Mammary epithelial cell (primary cell): ENCODE measurements at regions not wholly inside any gene's neighbourhood (a gene's known extent, or its start where the extent isn't known, plus 50 kb on each side); places are given as distances from the start of the nearest gene placed in this dataset.

Experiments
- CTCF ChIP-seq, 2 donors: IDR thresholded peaks in 1 of 2; conservative IDR thresholded peaks in 1 of 2; 2 replicates each; pipeline ENCODE4 v1.5.1; 2011 to 2012; ENCODE audit warnings: inconsistent platforms in 2 of 2, low read length in 2 of 2, mild to moderate bottlenecking in 2 of 2, control low read depth in 1 of 2, low read depth in 1 of 2; ENCODE audit not compliant: insufficient read depth in 1 of 2; ENCODE audit errors: extremely low read depth in 1 of 2
- EZH2 ChIP-seq: IDR thresholded peaks from 2 replicates; pipeline ENCODE4 v1.6.1; 2012; ENCODE audit warnings: low read length, inconsistent platforms, borderline replicate concordance

- no peak for TF ChIP-seq CTCF (conservative IDR thresholded peaks at IDR 0.05 in 1 of 2, IDR thresholded peaks at IDR 0.05 in 1 of 2; ENCODE audit: extremely low read depth in 1 of 2, insufficient read depth in 1 of 2, low read depth in 1 of 2, low read length in 2 of 2)
- TF ChIP-seq EZH2 = no peak
Measured at GRCh38 chr6:19713984-19714383, 123.2 kb upstream of the ID4 start.
